ENCODE measurements at regions not wholly inside any gene's neighbourhood (a gene's known extent, or its start where the extent isn't known, plus 50 kb on each side); places are given as distances from the start of the nearest gene placed in this dataset.

DNA sequence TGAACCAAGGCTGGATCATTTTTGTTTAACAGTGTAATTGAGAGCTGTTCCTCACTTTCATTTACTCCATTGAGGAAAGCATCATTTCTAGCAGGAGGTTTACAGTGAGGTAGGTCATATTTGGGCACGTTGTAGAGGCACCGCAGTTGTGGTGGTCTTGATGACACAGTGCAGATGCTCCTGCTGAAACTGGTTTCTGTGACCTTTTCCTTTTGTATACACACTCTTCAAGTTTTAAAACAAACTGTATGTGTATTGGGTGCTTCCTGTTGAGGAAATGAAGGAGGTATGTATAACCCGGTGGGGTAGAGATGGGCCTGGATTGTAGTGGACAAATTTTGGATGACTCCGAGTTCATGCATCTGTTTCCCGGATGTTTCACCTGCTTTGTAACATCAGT, 456.3 kb upstream of the RGS6 start:
- H4K20me1 ChIP-seq (replicated peaks; ENCODE audit: control insufficient read depth, extremely low read depth, insufficient read depth, low read length), result no peaks in the 10 kb centered on the region
- DNase-seq (ENCODE audit: low read depth, low spot score), result no peak
- H3K27ac ChIP-seq (ENCODE audit: insufficient read depth, low read depth, low read length), result no peak overlapping the region
- POLR2A ChIA-PET, result no interaction called here
- no peaks in the 10 kb centered on the region for H3K4me1 ChIP-seq (ENCODE audit: control insufficient read depth, extremely low read depth, insufficient read depth, low read length)
- TF ChIP-seq FOS (IDR thresholded peaks at IDR 0.05; ENCODE audit: borderline replicate concordance, insufficient read depth, low read length) (no peak), EZH2 (IDR thresholded peaks at IDR 0.05; ENCODE audit: borderline replicate concordance, low read depth, low read length, severe bottlenecking) (no peak), MYC (IDR thresholded peaks at IDR 0.05; ENCODE audit: low read depth, low read length) (no peak), GATA2 (IDR thresholded peaks at IDR 0.05; ENCODE audit: insufficient read depth, insufficient read length, low read depth, low read length) (no peak), POLR2AphosphoS5 (IDR thresholded peaks at IDR 0.05; ENCODE audit: insufficient read depth, low read depth, low read length) (no peak), POLR2A (IDR thresholded peaks at IDR 0.05; ENCODE audit: low read depth, low read length) (no peak), JUN (IDR thresholded peaks at IDR 0.05; ENCODE audit: borderline replicate concordance, insufficient read depth, insufficient read length, low read depth) (no peak)
- TF ChIP-seq, protein P1, sequence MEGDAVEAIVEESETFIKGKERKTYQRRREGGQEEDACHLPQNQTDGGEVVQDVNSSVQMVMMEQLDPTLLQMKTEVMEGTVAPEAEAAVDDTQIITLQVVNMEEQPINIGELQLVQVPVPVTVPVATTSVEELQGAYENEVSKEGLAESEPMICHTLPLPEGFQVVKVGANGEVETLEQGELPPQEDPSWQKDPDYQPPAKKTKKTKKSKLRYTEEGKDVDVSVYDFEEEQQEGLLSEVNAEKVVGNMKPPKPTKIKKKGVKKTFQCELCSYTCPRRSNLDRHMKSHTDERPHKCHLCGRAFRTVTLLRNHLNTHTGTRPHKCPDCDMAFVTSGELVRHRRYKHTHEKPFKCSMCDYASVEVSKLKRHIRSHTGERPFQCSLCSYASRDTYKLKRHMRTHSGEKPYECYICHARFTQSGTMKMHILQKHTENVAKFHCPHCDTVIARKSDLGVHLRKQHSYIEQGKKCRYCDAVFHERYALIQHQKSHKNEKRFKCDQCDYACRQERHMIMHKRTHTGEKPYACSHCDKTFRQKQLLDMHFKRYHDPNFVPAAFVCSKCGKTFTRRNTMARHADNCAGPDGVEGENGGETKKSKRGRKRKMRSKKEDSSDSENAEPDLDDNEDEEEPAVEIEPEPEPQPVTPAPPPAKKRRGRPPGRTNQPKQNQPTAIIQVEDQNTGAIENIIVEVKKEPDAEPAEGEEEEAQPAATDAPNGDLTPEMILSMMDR (IDR thresholded peaks at IDR 0.05; ENCODE audit: extremely low read depth in 1 of 2, insufficient read depth in 1 of 2, low read depth in 1 of 2, low read length in 2 of 2), result no peak
- TF ChIP-seq, protein P2, sequence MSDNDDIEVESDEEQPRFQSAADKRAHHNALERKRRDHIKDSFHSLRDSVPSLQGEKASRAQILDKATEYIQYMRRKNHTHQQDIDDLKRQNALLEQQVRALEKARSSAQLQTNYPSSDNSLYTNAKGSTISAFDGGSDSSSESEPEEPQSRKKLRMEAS (IDR thresholded peaks at IDR 0.05; ENCODE audit: insufficient read depth, insufficient read length), result no peak
- no peak overlapping the region for H3K9ac ChIP-seq (replicated peaks; ENCODE audit: extremely low read depth, insufficient read depth, low read length)
- H3K4me3 ChIP-seq (replicated peaks in 1 of 3; ENCODE audit: insufficient read depth in 1 of 3, low read depth in 1 of 3, low read length in 3 of 3), result no peak overlapping the region
- CTCF ChIA-PET, result no interaction called here
- H3K4me2 ChIP-seq (ENCODE audit: insufficient read depth, low read length), result no peak overlapping the region
- H2AFZ ChIP-seq (ENCODE audit: low read depth, low read length), result no peak overlapping the region
- H3K27me3 ChIP-seq (ENCODE audit: control insufficient read depth in 2 of 2, insufficient read depth in 2 of 2, low read length in 2 of 2), result no peaks in the 10 kb centered on the region
- H3K36me3 ChIP-seq (ENCODE audit: control insufficient read depth in 2 of 2, extremely low read depth in 1 of 2, insufficient read depth in 2 of 2, low read length in 2 of 2), result no peaks in the 10 kb centered on the region
- no TSS peak for BruUV-seq (replicated peaks)
- dilution Hi-C loops (cut with MboI; ENCODE audit: extremely low pct_ligation_motif_present, low sequenced_read_pairs), result no loop called here
- no peaks in the 10 kb centered on the region for H3K9me3 ChIP-seq (replicated peaks; ENCODE audit: control insufficient read depth, insufficient read depth, low read length)
- FAIRE-seq, result no peak
- intact Hi-C loops (cut with micrococcal nuclease), result loop anchor here (10.0 kb wide), 1 partner anchor 151 kb away; the partner anchor contains the start of gene SIPA1L1
- no peaks in the 10 kb centered on the region for H3K9me1 ChIP-seq (replicated peaks; ENCODE audit: control insufficient read depth, extremely low read depth, insufficient read depth, low read length)
- H3K79me2 ChIP-seq (ENCODE audit: control insufficient read depth, insufficient read depth, low read length), result no peaks in the 10 kb centered on the region
